Epithelial cell of proximal tubule (primary cell): ENCODE measurements at regions not wholly inside any gene's neighbourhood (a gene's known extent, or its start where the extent isn't known, plus 50 kb on each side); places are given as distances from the start of the nearest gene placed in this dataset.

Source experiments
- DNase-seq: peaks from one replicate; pipeline ENCODE4 v3.0.0-alpha.2; 2011; ENCODE audit warnings: low read depth
- H3K4me3 ChIP-seq: 2 replicates; pipeline ENCODE4 v1.5.1; 2011; ENCODE audit warnings: low read depth, mild to moderate bottlenecking, low read length
- TF ChIP-seq, protein P1 (sequence below): conservative IDR thresholded peaks from 2 replicates; pipeline ENCODE4 v1.5.1; 2012; ENCODE audit warnings: low read depth, mild to moderate bottlenecking, low read length

DNA sequence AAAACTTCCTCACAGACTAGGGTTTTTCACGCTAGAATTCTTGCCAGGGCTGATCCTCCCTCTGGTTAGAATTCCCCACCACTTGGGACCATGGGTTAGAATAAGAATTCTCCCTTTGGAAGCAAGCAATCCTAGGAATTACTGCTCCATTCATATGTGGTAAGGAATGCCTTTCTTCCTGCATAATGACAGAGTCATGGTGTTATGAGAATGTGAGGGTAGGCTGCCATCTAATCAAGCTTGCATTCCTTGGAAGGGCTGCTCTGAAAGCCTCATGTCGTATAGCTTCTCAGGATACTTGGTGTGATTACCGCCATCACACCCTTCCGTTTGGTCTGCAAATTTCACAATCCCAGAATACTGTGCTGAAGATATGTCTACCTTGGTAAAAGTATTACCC lies 1282.4 kb upstream of the PIK3C3 start:
- TF ChIP-seq, protein P1, sequence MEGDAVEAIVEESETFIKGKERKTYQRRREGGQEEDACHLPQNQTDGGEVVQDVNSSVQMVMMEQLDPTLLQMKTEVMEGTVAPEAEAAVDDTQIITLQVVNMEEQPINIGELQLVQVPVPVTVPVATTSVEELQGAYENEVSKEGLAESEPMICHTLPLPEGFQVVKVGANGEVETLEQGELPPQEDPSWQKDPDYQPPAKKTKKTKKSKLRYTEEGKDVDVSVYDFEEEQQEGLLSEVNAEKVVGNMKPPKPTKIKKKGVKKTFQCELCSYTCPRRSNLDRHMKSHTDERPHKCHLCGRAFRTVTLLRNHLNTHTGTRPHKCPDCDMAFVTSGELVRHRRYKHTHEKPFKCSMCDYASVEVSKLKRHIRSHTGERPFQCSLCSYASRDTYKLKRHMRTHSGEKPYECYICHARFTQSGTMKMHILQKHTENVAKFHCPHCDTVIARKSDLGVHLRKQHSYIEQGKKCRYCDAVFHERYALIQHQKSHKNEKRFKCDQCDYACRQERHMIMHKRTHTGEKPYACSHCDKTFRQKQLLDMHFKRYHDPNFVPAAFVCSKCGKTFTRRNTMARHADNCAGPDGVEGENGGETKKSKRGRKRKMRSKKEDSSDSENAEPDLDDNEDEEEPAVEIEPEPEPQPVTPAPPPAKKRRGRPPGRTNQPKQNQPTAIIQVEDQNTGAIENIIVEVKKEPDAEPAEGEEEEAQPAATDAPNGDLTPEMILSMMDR, result no peak
- H3K4me3 ChIP-seq, result no peak overlapping the region
- DNase-seq, result no peak

DNA sequence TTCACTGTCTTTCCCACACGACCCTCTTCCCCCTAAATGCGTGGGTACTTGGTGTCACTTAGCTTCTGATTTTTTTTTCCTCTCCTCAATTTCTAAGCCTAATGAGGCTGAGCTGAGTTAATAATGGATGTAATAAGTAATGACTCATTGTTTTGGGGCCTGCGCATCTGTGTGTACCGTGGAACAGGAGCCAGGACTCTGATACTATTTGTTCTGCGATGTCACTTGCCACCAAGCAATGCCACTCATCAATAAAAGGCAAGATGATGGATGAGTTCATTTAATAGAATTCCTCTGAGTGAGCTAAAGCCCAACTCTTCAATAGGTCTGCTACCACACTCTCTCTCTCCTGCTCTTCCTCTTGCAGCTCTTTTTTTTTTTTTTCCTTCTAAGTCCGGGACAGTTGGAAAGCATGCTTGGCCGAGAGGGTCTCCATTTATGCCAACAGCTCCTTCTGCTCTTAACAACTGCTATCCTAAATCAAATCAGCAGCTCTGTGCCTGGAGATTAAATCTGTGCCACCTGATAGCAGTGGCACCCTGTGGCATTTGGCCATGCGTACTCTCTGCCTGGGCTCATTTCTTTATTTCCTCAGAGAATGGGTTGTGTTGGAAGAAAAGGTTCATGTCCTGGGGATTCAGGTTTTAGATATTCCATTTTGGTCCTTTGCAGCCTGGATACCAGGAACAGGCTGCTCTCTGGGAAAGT lies 1284.2 kb upstream of the PIK3C3 start:
- no peak for DNase-seq
- H3K4me3 ChIP-seq, result no peak overlapping the region
- TF ChIP-seq, protein P1, result no peak

DNA sequence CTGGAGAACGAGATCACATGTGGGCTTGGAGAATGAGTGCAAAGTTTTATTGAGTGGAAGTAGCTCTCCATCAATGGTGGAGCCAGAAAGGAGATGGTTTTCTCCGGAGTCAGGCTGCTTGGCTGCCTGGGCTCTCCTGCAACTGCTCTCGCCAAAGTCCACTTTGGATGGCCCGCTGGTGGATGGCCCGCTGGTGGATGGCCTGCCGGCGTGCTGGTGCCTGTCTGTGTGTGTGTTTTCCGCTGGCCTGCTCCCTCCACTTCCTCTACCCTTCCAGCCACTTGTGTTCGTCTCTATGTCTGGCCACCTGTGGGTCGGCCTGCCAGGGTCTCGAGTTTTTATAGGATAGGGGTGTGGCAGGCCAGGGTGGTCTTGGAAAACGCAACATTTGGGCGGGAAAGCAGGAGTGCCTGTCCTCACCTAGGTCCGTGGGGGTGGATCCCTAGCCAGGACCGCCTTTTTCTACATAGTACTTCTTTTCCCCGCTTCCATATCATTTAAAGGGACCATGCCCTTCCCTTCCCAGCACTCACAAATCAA lies 1292.1 kb upstream of the PIK3C3 start:
- DNase-seq, result no peak
- H3K4me3 ChIP-seq, result no peak overlapping the region
- TF ChIP-seq, protein P1, result no peak

DNA sequence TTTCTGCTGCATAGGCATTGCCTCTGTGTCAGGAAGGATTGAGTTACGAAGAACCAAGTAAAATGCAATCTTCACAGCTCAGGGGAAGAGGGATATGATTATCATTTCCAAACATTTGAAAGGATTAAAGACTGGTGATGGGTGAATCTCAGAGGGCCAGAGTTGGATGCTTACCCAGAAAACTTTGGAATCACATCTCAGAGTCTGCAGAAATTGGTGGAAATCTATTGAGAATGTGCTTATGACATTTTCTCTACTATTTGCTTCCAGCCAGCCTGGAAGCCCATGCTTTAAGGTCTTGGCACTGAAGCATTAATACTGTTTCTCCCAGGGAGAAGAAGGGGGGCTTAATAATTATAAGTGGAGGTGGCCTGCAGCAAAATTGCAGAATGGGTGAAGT lies 1301.4 kb upstream of the PIK3C3 start:
- no peak for DNase-seq
- no peak overlapping the region for H3K4me3 ChIP-seq
- TF ChIP-seq, protein P1, result no peak

DNA sequence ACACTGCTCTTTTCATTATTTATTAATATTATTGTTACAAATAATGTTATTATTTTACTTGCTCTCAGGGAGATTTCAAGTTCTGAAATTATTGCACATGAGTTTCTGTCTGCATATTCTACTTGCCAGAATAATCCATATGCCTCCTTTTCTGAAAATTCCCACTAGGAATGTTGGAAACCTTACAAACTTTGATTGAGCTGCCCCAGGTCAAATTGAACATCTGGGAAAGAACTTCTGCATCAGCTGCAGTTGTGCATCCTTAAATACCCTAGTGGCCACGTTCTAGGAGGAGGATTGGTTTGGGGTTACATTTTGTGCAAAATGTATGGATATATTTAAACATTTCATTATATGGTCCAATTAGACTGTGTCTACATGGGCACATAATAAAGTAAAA lies 1302.7 kb upstream of the PIK3C3 start:
- TF ChIP-seq, protein P1, result no peak

DNA sequence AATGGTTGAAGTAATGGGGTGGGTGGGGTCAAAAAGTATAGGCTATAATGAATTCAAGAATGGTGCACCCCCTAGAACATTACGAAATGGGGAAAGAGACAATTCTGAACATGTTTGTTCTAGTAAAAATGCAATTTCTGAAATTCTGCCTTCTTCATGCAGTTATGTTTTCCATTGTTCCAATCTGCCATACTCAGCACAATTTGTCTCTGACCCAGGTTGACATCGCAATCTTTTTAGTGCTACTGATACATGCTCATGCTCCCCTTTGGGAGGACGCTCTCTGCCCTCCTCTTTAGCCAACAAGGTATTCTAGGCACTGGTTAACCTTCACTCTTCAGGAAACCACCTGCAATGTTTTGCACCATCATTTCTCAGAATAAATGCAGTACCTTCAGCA lies 1303.9 kb upstream of the PIK3C3 start:
- TF ChIP-seq, protein P1, result no peak
- no peak overlapping the region for H3K4me3 ChIP-seq
- DNase-seq, result no peak

More for the DNA sequence above, 1302.7 kb upstream of the PIK3C3 start:
- H3K4me3 ChIP-seq, result no peak overlapping the region
- no peak for DNase-seq

DNA sequence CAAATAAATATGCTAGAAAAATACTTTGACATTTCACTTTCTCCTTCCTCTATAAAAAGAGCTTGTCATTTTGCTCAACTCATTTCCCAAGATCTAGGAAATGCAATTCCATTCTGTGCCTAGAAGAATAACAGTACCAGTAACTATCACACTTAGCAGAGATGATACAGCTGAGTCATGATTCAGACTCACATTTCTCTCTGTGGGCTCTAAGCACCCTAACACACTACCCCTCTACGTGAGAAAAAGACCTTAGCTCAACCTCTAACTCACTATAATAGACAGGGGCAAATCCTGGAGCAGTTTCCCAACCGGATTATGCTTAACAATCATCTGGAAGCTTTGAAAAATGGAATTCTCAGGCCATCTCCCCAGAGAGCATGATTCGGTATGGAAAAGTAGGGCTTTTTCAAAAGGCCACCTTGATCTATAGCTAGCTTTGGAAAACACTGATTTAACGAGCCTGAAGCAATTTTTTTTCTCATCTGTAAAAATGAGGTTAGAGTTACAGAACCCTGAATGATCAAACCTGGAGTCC lies 1312.3 kb upstream of the PIK3C3 start:
- TF ChIP-seq, protein P1, result no peak
- H3K4me3 ChIP-seq, result no peak overlapping the region
- no peak for DNase-seq
